Endothelial cell of umbilical vein (primary cell): ENCODE measurements at regions not wholly inside any gene's neighbourhood (a gene's known extent, or its start where the extent isn't known, plus 50 kb on each side); places are given as distances from the start of the nearest gene placed in this dataset.

ENCODE experiments used
- CTCF ChIP-seq, 2 donors: IDR thresholded peaks; 1 replicate in 1 of 2; 2 replicates in 1 of 2; pipeline ENCODE4 v1.5.1; 2011; ENCODE audit warnings: low read length in 2 of 2, mild to moderate bottlenecking in 2 of 2, moderate library complexity in 2 of 2, control low read depth in 1 of 2, inconsistent platforms in 1 of 2, low read depth in 1 of 2; ENCODE audit not compliant: insufficient read depth in 1 of 2; ENCODE audit errors: extremely low read depth in 1 of 2
- EZH2 ChIP-seq: IDR thresholded peaks from 2 replicates; pipeline ENCODE4 v1.6.1; 2012; ENCODE audit warnings: borderline replicate concordance, low read depth, mild to moderate bottlenecking, moderate library complexity, low read length, inconsistent platforms; ENCODE audit not compliant: severe bottlenecking
- FOS ChIP-seq: IDR thresholded peaks from 2 replicates; pipeline ENCODE4 v1.6.1; 2011; ENCODE audit warnings: mild to moderate bottlenecking, low read length, moderate library complexity, borderline replicate concordance; ENCODE audit not compliant: insufficient read depth
- GATA2 ChIP-seq: IDR thresholded peaks from 2 replicates; pipeline ENCODE4 v1.7.0; 2011; ENCODE audit warnings: low read depth, mild to moderate bottlenecking, moderate library complexity, mixed read lengths, low read length; ENCODE audit not compliant: insufficient read length, insufficient read depth
- JUN ChIP-seq: IDR thresholded peaks from 2 replicates; pipeline ENCODE4 v1.6.1; 2011; ENCODE audit warnings: borderline replicate concordance, low read depth; ENCODE audit not compliant: insufficient read length, insufficient read depth
- MAX ChIP-seq: IDR thresholded peaks from 2 replicates; pipeline ENCODE4 v1.6.1; 2011; ENCODE audit not compliant: insufficient read depth, insufficient read length
- MYC ChIP-seq: IDR thresholded peaks from one replicate; pipeline ENCODE4 v1.6.1; 2011; ENCODE audit warnings: mild to moderate bottlenecking, low read depth, low read length
- POLR2A ChIP-seq: IDR thresholded peaks from 2 replicates; pipeline ENCODE4 v1.6.1; 2012; ENCODE audit warnings: low read depth, mild to moderate bottlenecking, control low read depth, low read length
- POLR2AphosphoS5 ChIP-seq: IDR thresholded peaks from 2 replicates; pipeline ENCODE4 v1.6.1; 2012; ENCODE audit warnings: low read depth, mild to moderate bottlenecking, control low read depth, low read length, moderate library complexity; ENCODE audit not compliant: insufficient read depth

GRCh38 chr3:3610581-3611298, 188.5 kb upstream of the LRRN1 start:
- TF ChIP-seq CTCF (IDR thresholded peaks at IDR 0.05; ENCODE audit: extremely low read depth in 1 of 2, insufficient read depth in 1 of 2, low read depth in 1 of 2, low read length in 2 of 2) = no peak
- no peak for TF ChIP-seq EZH2
- TF ChIP-seq POLR2A = no peak
- no peak for TF ChIP-seq GATA2
- no peak for TF ChIP-seq POLR2AphosphoS5
- TF ChIP-seq JUN = no peak
- no peak for TF ChIP-seq MAX
- TF ChIP-seq FOS = no peak
- no peak for TF ChIP-seq MYC
